ENCODE measurements at regions not wholly inside any gene's neighbourhood (a gene's known extent, or its start where the extent isn't known, plus 50 kb on each side); places are given as distances from the start of the nearest gene placed in this dataset.

DNA sequence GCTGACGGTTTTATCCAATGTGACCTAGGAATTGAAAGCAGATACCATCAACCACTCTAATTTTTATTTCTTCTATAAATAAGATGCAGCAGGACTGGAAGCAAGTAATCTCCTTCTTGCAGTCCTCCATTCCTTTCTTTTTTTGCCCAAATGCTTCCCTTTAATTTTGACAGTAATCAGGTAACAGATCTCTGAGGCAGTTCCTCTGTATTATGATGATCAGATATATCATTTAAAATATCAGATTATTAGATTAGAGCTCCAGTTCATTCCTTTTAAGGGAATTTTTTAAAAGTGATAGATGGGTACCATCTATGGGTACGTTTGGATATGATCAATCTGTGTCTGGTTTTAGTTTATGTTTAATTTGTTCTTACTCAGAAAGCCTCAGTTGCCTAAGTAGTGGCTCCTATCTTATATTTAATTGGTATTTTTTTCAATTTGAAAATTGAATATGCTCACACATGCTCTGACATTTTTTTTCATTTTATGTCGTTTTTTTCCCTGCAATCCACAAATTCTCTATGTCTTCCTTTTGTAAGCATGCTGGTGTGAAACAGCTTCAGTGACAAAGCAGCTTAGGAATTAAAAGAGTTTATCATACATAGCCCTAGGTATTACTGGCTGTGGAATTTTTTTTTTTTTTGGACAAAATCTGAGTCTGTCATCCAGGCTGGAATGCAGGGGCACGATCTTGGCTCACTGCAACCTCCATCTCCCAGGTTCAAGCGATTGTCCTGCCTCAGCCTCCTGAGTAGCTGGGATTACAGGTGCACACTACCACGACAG lies 73.7 kb upstream of the ANK2 start:
- Histone ChIP-seq H3K9me3 (replicated peaks; ENCODE audit: control insufficient read depth, insufficient read depth, low read depth, low read length) (no peaks in the 10 kb centered on the region), H3K4me2 (ENCODE audit: insufficient read depth, low read length) (no peak overlapping the region), H2AFZ (ENCODE audit: low read depth, low read length) (no peak overlapping the region), H3K4me3 (no peak overlapping the region), H3K9ac (ENCODE audit: insufficient read depth in 1 of 2, low read depth in 2 of 2, low read length in 2 of 2) (no peak overlapping the region), H3K4me1 (replicated peaks in 1 of 2; ENCODE audit: control insufficient read depth in 2 of 2, insufficient read depth in 2 of 2, low read length in 2 of 2) (peaks cover 0 to 4% of the 10 kb centered on the region in 2 experiments; a peak in 1 of 5 replicates), H3K36me3 (ENCODE audit: control insufficient read depth, insufficient read depth, low read length) (no peaks in the 10 kb centered on the region), H3K9me1 (ENCODE audit: control insufficient read depth, insufficient read depth, low read length) (no peaks in the 10 kb centered on the region), H3K27me3 (ENCODE audit: control insufficient read depth in 2 of 2, insufficient read depth in 2 of 2, low read length in 2 of 2) (no peaks in the 10 kb centered on the region), H4K20me1 (replicated peaks; ENCODE audit: control insufficient read depth, insufficient read depth, low read length) (no peaks in the 10 kb centered on the region), H3K27ac (ENCODE audit: extremely low read depth, low read depth, low read length) (no peak overlapping the region), H3K79me2 (ENCODE audit: control insufficient read depth, insufficient read depth, low read length) (no peaks in the 10 kb centered on the region)
- TF ChIP-seq HNRNPH1 (optimal IDR thresholded peaks at IDR 0.05; ENCODE audit: low read depth, low read length) = no peak
- TF ChIP-seq, protein P1, sequence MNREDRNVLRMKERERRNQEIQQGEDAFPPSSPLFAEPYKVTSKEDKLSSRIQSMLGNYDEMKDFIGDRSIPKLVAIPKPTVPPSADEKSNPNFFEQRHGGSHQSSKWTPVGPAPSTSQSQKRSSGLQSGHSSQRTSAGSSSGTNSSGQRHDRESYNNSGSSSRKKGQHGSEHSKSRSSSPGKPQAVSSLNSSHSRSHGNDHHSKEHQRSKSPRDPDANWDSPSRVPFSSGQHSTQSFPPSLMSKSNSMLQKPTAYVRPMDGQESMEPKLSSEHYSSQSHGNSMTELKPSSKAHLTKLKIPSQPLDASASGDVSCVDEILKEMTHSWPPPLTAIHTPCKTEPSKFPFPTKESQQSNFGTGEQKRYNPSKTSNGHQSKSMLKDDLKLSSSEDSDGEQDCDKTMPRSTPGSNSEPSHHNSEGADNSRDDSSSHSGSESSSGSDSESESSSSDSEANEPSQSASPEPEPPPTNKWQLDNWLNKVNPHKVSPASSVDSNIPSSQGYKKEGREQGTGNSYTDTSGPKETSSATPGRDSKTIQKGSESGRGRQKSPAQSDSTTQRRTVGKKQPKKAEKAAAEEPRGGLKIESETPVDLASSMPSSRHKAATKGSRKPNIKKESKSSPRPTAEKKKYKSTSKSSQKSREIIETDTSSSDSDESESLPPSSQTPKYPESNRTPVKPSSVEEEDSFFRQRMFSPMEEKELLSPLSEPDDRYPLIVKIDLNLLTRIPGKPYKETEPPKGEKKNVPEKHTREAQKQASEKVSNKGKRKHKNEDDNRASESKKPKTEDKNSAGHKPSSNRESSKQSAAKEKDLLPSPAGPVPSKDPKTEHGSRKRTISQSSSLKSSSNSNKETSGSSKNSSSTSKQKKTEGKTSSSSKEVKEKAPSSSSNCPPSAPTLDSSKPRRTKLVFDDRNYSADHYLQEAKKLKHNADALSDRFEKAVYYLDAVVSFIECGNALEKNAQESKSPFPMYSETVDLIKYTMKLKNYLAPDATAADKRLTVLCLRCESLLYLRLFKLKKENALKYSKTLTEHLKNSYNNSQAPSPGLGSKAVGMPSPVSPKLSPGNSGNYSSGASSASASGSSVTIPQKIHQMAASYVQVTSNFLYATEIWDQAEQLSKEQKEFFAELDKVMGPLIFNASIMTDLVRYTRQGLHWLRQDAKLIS (CRISPR knock-in tag; IDR thresholded peaks at IDR 0.05) = no peak
- TF ChIP-seq, protein P2, sequence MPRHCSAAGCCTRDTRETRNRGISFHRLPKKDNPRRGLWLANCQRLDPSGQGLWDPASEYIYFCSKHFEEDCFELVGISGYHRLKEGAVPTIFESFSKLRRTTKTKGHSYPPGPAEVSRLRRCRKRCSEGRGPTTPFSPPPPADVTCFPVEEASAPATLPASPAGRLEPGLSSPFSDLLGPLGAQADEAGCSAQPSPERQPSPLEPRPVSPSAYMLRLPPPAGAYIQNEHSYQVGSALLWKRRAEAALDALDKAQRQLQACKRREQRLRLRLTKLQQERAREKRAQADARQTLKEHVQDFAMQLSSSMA (CRISPR knock-in tag; IDR thresholded peaks at IDR 0.05) = no peak
- ChIA-PET POLR2A (no interaction called here), CTCF (ENCODE audit: low intra/inter-chr PET ratio) (no interaction called here)
- WGBS (ENCODE audit: insufficient coverage, low coverage, missing lambda C conversion rate) = 2% methylated on average over 5 of the region's 6 CpGs
- FAIRE-seq (no peak), DNase-seq (ENCODE audit: extremely low read depth in 1 of 4, low spot score in 3 of 4) (no peak), ATAC-seq (no peak)
- BruUV-seq (replicated peaks) = no TSS peak
- in situ Hi-C loops (cut with MboI) = no loop called here
- intact Hi-C loops (cut with micrococcal nuclease) = no loop called here
